Lower leg skin (tissue), 3 donors: ENCODE measurements at regions not wholly inside any gene's neighbourhood (a gene's known extent, or its start where the extent isn't known, plus 50 kb on each side); places are given as distances from the start of the nearest gene placed in this dataset.

Experiments used
- POLR2A ChIP-seq, 2 donors: fragments of 450-650 bp; IDR thresholded peaks; one replicate each; pipeline ENCODE4 v1.6.1; 2016 to 2017; ENCODE audit warnings: antibody characterized with exemption in 2 of 2, mild to moderate bottlenecking in 1 of 2, moderate library complexity in 1 of 2
- TF ChIP-seq, protein P1 (sequence below), 3 donors: fragments of 450-650 bp; IDR thresholded peaks; one replicate each; pipeline ENCODE4 v1.5.1; 2016; ENCODE audit warnings: antibody characterized with exemption in 3 of 3, mild to moderate bottlenecking in 3 of 3, moderate library complexity in 2 of 3

DNA sequence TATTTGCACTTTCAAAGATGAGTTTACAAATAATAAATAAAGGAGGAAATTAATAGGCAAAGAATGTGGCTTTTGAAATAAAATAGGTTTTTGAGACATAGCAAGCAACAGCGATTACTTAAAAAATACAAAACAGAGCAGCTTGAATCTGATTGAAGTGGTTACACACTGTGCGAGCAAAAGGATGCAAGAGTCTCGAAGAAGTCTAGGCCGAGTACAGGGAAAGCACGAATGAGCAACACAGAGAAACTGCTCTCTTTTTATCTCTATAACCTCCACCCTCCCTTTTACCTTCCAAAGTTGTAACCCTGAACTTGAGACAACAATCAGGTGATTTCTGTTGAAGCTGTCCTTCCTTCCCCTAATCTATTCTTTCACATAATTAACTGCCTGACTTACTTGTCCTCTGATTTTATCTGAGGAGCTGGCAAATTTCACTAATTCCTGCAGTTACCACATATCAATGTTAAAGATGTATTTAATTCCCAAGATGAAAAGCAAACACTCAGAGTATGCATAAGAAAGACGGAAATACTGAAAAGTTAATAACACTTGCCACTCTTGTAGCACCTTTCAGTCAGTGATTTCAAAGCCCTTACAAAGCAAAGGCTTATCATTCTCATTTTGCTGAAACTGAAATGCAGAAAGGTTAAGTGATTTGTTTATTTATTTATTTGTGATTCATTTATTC, 1030.1 kb downstream of the ADGRL2 start:
- TF ChIP-seq, protein P1, sequence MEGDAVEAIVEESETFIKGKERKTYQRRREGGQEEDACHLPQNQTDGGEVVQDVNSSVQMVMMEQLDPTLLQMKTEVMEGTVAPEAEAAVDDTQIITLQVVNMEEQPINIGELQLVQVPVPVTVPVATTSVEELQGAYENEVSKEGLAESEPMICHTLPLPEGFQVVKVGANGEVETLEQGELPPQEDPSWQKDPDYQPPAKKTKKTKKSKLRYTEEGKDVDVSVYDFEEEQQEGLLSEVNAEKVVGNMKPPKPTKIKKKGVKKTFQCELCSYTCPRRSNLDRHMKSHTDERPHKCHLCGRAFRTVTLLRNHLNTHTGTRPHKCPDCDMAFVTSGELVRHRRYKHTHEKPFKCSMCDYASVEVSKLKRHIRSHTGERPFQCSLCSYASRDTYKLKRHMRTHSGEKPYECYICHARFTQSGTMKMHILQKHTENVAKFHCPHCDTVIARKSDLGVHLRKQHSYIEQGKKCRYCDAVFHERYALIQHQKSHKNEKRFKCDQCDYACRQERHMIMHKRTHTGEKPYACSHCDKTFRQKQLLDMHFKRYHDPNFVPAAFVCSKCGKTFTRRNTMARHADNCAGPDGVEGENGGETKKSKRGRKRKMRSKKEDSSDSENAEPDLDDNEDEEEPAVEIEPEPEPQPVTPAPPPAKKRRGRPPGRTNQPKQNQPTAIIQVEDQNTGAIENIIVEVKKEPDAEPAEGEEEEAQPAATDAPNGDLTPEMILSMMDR (IDR thresholded peaks at IDR 0.05): no peak
- no peak for TF ChIP-seq POLR2A (IDR thresholded peaks at IDR 0.05)
